ENCODE measurements at regions not wholly inside any gene's neighbourhood (a gene's known extent, or its start where the extent isn't known, plus 50 kb on each side); places are given as distances from the start of the nearest gene placed in this dataset.

GRCh38 chr21:27146268-27146667 lies 179.4 kb upstream of the ADAMTS5 start:
- DNase-seq (no peak), ATAC-seq (no peak)
- no peak overlapping the region for H3K4me3 ChIP-seq
- H3K27ac ChIP-seq = no peak overlapping the region
- intact Hi-C loops (cut with DNase I) = no loop called here
- H3K27me3 ChIP-seq (ENCODE audit: insufficient read depth in 3 of 3, low read length in 2 of 3) = no peaks in the 10 kb centered on the region
- no peaks in the 10 kb centered on the region for H3K36me3 ChIP-seq (ENCODE audit: insufficient read depth in 1 of 2, low read depth in 1 of 2)
- 86 to 92% (median 89%) methylated on average over 1 of the region's 1 CpG for WGBS, 3 donors
- H3K4me1 ChIP-seq = no peaks in the 10 kb centered on the region
- H3K9me3 ChIP-seq = no peaks in the 10 kb centered on the region
- TF ChIP-seq CTCF (IDR thresholded peaks at IDR 0.05) = no peak

GRCh38 chr21:27145134-27145798 lies 178.4 kb upstream of the ADAMTS5 start:
- intact Hi-C loops (cut with DNase I) = no loop called here
- no peak for DNase-seq
- TF ChIP-seq CTCF (IDR thresholded peaks at IDR 0.05) = no peak
- no peak for ATAC-seq
- H3K4me1 ChIP-seq = no peaks in the 10 kb centered on the region
- H3K27me3 ChIP-seq (ENCODE audit: insufficient read depth in 3 of 3, low read length in 2 of 3) = no peaks in the 10 kb centered on the region
- no peak overlapping the region for H3K27ac ChIP-seq
- H3K4me3 ChIP-seq = no peak overlapping the region
- 77 to 82% (median 80%) methylated on average over 6 of the region's 6 CpGs for WGBS, 3 donors
- no peaks in the 10 kb centered on the region for H3K36me3 ChIP-seq (ENCODE audit: insufficient read depth in 1 of 2, low read depth in 1 of 2)
- no peaks in the 10 kb centered on the region for H3K9me3 ChIP-seq

GRCh38 chr21:27143476-27143875 lies 176.6 kb upstream of the ADAMTS5 start:
- no peak overlapping the region for H3K27ac ChIP-seq
- intact Hi-C loops (cut with DNase I) = no loop called here
- no peak overlapping the region for H3K4me3 ChIP-seq
- no peaks in the 10 kb centered on the region for H3K9me3 ChIP-seq
- no peaks in the 10 kb centered on the region for H3K27me3 ChIP-seq (ENCODE audit: insufficient read depth in 3 of 3, low read length in 2 of 3)
- DNase-seq = peak in 1 of 2 donors; percentile 46
- TF ChIP-seq CTCF (IDR thresholded peaks at IDR 0.05) = no peak
- 94 to 97% (median 96%) methylated on average over 31 of the region's 31 CpGs for WGBS, 3 donors
- H3K4me1 ChIP-seq = no peaks in the 10 kb centered on the region
- ATAC-seq = no peak
- H3K36me3 ChIP-seq (ENCODE audit: insufficient read depth in 1 of 2, low read depth in 1 of 2) = no peaks in the 10 kb centered on the region

- intact Hi-C loops (cut with DNase I) = no loop called here
- no peak overlapping the region for H3K27ac ChIP-seq
- TF ChIP-seq CTCF (IDR thresholded peaks at IDR 0.05) = no peak
- DNase-seq (no peak), ATAC-seq (no peak)
- H3K4me1 ChIP-seq = no peaks in the 10 kb centered on the region
- no peaks in the 10 kb centered on the region for H3K9me3 ChIP-seq
- H3K27me3 ChIP-seq (ENCODE audit: insufficient read depth in 3 of 3, low read length in 2 of 3) = no peaks in the 10 kb centered on the region
- no peak overlapping the region for H3K4me3 ChIP-seq
- H3K36me3 ChIP-seq (ENCODE audit: insufficient read depth in 1 of 2, low read depth in 1 of 2) = no peaks in the 10 kb centered on the region
Observed at GRCh38 chr21:27139526-27139925, 172.6 kb upstream of the ADAMTS5 start.

GRCh38 chr21:27134516-27134915 lies 167.6 kb upstream of the ADAMTS5 start:
- H3K27ac ChIP-seq = no peak overlapping the region
- ATAC-seq = no peak
- no peak for TF ChIP-seq CTCF (IDR thresholded peaks at IDR 0.05)
- H3K4me1 ChIP-seq = no peaks in the 10 kb centered on the region
- H3K4me3 ChIP-seq = no peak overlapping the region
- WGBS, 3 donors = 78 to 81% (median 79%) methylated on average over 1 of the region's 1 CpG
- H3K36me3 ChIP-seq (ENCODE audit: insufficient read depth in 1 of 2, low read depth in 1 of 2) = no peaks in the 10 kb centered on the region
- intact Hi-C loops (cut with DNase I) = no loop called here
- H3K27me3 ChIP-seq (ENCODE audit: insufficient read depth in 3 of 3, low read length in 2 of 3) = no peaks in the 10 kb centered on the region
- no peaks in the 10 kb centered on the region for H3K9me3 ChIP-seq
- DNase-seq = no peak

Measured in psoas muscle (tissue), 7 donors.